ENCODE measurements at regions not wholly inside any gene's neighbourhood (a gene's known extent, or its start where the extent isn't known, plus 50 kb on each side); places are given as distances from the start of the nearest gene placed in this dataset.

DNA sequence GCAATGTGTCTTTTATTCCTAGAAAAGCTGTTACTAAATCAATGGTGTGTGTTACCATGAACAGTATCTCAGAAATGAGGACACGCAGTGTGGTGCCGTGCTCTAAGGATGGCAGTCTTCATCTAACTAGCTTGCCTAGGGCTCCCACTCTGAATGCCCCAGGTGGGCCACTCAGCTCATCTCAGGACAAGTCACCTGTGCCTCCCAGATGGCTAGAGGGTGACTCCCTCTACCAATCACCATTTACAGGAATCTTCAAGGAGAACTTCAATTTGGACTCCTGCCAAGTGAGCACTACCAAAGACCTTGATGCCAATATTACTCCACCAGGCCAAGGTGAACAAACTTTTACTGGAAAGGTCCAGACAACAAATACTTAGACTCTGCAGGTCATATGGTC, 202.8 kb upstream of the FOXQ1 start:
- H3K4me3 ChIP-seq (ENCODE audit: low read depth in 1 of 2, low read length in 2 of 2) = no peak overlapping the region
- H3K27ac ChIP-seq (ENCODE audit: low read length) = no peak overlapping the region
- no peaks in the 10 kb centered on the region for H3K9me3 ChIP-seq (ENCODE audit: control insufficient read depth in 1 of 2, low read length in 2 of 2)
- H3K4me1 ChIP-seq (ENCODE audit: control insufficient read depth in 1 of 2, insufficient read depth in 2 of 2, low read length in 2 of 2) = no peaks in the 10 kb centered on the region
- H3K36me3 ChIP-seq (ENCODE audit: control insufficient read depth in 1 of 2, insufficient read depth in 2 of 2, low read length in 2 of 2) = no peaks in the 10 kb centered on the region
- H3K27me3 ChIP-seq (ENCODE audit: low read depth, low read length) = no peaks in the 10 kb centered on the region

DNA sequence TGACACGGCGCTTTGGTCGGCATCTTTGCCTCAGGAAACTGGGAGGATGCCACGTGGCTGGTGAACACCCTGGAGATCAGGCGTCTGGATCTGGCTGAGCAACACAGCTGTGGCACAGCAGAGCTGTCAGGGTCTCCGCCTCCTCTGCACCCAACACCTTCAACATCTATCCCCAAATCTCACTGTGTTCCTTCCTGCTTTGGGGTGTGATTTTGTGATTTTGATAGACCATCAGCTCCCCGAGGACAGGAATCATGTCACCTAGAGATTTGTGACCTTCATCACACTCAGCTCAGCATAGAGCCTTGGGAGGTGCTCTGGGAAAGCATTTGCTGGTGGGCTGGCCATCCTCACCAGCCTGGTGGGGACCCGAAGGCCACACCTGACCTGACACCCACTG, 203.7 kb upstream of the FOXQ1 start:
- Histone ChIP-seq H3K9me3 (ENCODE audit: control insufficient read depth in 1 of 2, low read length in 2 of 2) (no peaks in the 10 kb centered on the region), H3K4me1 (ENCODE audit: control insufficient read depth in 1 of 2, insufficient read depth in 2 of 2, low read length in 2 of 2) (no peaks in the 10 kb centered on the region), H3K4me3 (ENCODE audit: low read depth in 1 of 2, low read length in 2 of 2) (no peak overlapping the region), H3K36me3 (ENCODE audit: control insufficient read depth in 1 of 2, insufficient read depth in 2 of 2, low read length in 2 of 2) (no peaks in the 10 kb centered on the region), H3K27ac (ENCODE audit: low read length) (no peak overlapping the region), H3K27me3 (ENCODE audit: low read depth, low read length) (no peaks in the 10 kb centered on the region)

DNA sequence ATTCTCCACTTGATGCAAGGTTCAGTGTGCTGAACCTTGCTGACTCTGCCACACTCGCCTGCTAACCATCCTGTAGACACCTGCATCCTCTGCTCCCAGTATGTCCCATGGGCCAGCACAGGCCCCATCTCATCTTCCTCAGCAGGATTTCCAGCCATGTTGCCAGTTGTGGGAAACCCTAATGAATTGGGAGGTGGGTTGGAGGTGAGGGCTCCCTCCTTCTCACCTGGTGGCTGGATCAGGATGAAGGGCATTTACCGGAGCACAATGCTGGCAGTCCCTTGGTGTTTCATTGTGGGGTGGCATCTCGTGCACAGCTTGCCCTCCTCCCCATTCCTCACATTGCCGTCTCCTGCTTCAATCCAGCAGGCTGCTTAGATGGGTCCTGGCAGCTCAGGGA, 204.3 kb upstream of the FOXQ1 start:
- H3K4me3 ChIP-seq (ENCODE audit: low read depth in 1 of 2, low read length in 2 of 2) = no peak overlapping the region
- H3K36me3 ChIP-seq (ENCODE audit: control insufficient read depth in 1 of 2, insufficient read depth in 2 of 2, low read length in 2 of 2) = no peaks in the 10 kb centered on the region
- H3K27me3 ChIP-seq (ENCODE audit: low read depth, low read length) = no peaks in the 10 kb centered on the region
- H3K4me1 ChIP-seq (ENCODE audit: control insufficient read depth in 1 of 2, insufficient read depth in 2 of 2, low read length in 2 of 2) = no peaks in the 10 kb centered on the region
- H3K9me3 ChIP-seq (ENCODE audit: control insufficient read depth in 1 of 2, low read length in 2 of 2) = no peaks in the 10 kb centered on the region
- no peak overlapping the region for H3K27ac ChIP-seq (ENCODE audit: low read length)

DNA sequence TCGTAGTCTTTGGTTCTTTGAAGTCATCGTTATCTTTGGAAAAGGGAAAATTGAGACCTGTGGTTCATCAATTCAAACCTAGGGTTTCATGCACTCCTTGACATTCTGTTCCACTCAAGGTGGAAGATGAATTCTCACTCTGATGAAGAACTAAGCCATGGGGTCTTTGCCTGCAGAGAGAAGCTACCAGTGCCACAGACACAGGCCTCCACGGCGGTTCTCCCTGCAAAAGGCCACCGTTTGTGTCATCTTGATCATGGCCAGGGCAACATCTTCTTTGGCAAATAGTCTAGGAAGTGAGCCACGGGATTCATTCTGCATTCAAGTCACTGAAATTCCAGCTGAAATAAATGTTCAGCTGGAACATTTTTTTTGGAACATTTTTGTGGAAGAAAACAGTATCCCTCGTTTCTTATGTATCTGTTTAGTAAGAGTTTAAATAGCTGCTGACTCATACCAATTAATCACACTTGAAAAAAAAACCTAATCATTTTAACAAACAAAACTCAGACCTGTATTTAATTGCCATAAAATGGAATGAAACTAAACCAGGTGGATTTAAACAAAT, 206.0 kb upstream of the FOXQ1 start:
- H3K36me3 ChIP-seq (ENCODE audit: control insufficient read depth in 1 of 2, insufficient read depth in 2 of 2, low read length in 2 of 2) = no peaks in the 10 kb centered on the region
- no peak overlapping the region for H3K27ac ChIP-seq (ENCODE audit: low read length)
- no peaks in the 10 kb centered on the region for H3K27me3 ChIP-seq (ENCODE audit: low read depth, low read length)
- no peaks in the 10 kb centered on the region for H3K4me1 ChIP-seq (ENCODE audit: control insufficient read depth in 1 of 2, insufficient read depth in 2 of 2, low read length in 2 of 2)
- no peaks in the 10 kb centered on the region for H3K9me3 ChIP-seq (ENCODE audit: control insufficient read depth in 1 of 2, low read length in 2 of 2)
- H3K4me3 ChIP-seq (ENCODE audit: low read depth in 1 of 2, low read length in 2 of 2) = no peak overlapping the region

DNA sequence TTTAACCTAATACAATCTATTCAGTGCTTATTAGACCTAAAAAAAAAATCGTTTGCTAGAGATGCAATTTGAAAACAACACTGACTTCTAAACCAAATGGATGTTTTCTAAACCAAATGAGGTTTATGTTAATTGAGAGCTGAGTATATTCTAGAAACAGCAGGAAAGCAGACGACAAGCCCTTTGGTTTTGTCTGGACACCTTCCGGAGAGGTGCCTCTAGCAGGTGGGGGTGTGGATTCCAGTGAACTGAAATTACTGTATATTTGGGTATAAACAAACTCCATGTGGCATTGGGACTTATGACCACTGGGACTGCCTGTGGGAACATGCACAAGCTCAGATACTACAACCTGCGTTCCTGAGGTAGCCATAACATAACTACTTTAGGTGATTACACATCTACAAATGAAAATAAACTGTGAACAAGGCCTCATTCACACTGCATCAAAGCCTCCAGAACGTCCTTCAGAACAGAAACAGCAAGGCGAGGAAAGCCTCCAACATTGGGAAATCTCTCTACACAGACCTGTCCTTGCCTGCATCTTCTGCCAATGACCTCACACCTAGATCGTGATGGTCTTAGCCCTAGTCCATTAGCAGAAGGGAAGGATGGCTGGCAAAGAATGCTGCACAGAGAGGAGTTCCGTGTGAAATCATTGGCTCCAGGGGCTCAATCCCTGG, 206.8 kb upstream of the FOXQ1 start:
- Histone ChIP-seq H3K9me3 (ENCODE audit: control insufficient read depth in 1 of 2, low read length in 2 of 2) (no peaks in the 10 kb centered on the region), H3K36me3 (ENCODE audit: control insufficient read depth in 1 of 2, insufficient read depth in 2 of 2, low read length in 2 of 2) (no peaks in the 10 kb centered on the region), H3K4me1 (ENCODE audit: control insufficient read depth in 1 of 2, insufficient read depth in 2 of 2, low read length in 2 of 2) (no peaks in the 10 kb centered on the region), H3K27ac (ENCODE audit: low read length) (no peak overlapping the region), H3K4me3 (ENCODE audit: low read depth in 1 of 2, low read length in 2 of 2) (no peak overlapping the region), H3K27me3 (ENCODE audit: low read depth, low read length) (no peaks in the 10 kb centered on the region)

DNA sequence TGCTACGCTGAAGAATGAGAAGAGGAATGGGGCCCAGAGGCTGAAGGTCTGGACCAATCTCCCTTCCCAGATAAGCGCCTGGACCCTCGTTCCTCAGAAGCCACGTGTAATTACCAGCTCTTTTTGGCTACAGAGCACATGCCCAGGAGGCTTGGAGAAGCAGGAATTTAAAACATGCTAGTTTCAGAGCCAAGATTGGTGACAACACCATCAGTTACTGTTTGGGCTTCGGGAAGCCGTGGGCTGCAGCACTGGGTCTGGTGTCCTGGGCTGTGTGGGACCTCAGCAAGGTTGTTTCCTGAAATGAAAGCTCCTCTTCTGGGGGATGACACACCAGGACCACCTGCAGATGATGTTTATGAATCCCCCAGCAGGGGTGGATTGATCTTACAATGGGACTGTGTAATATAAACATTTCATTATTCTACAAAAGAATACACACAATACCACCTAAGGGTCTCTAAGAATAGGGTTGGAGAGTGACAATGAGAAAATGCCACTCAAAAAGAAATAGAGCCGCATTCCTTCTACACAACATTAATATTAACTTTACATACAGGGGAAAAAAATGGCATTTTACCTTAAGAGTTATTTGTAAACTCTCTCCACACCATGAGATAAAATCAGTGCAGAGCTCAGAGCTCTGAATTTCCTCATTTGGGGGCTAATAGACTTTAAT, 207.8 kb upstream of the FOXQ1 start:
- no peak overlapping the region for H3K4me3 ChIP-seq (ENCODE audit: low read depth in 1 of 2, low read length in 2 of 2)
- H3K27ac ChIP-seq (ENCODE audit: low read length) = no peak overlapping the region
- no peaks in the 10 kb centered on the region for H3K9me3 ChIP-seq (ENCODE audit: control insufficient read depth in 1 of 2, low read length in 2 of 2)
- no peaks in the 10 kb centered on the region for H3K36me3 ChIP-seq (ENCODE audit: control insufficient read depth in 1 of 2, insufficient read depth in 2 of 2, low read length in 2 of 2)
- no peaks in the 10 kb centered on the region for H3K4me1 ChIP-seq (ENCODE audit: control insufficient read depth in 1 of 2, insufficient read depth in 2 of 2, low read length in 2 of 2)
- H3K27me3 ChIP-seq (ENCODE audit: low read depth, low read length) = no peaks in the 10 kb centered on the region

DNA sequence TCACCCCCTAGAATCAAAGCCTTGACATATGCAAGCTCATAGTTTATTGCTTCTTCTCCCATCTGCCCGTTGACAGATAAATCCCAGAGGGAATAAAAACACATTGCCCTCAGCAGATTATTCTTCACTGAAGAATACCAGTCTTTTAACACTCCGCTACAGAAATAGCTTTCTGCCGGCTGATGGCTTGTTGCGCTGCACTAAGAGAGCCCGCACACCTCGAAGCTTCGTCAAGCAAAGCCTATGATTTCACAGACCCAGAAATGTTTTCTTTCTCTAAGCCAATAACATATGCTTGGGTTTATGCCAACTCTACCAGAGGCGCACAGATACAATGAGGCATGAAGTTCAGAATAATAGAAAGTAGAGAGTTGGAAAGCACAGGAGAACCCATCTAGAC, 208.9 kb upstream of the FOXQ1 start:
- H3K27ac ChIP-seq (ENCODE audit: low read length) = no peak overlapping the region
- no peaks in the 10 kb centered on the region for H3K4me1 ChIP-seq (ENCODE audit: control insufficient read depth in 1 of 2, insufficient read depth in 2 of 2, low read length in 2 of 2)

DNA sequence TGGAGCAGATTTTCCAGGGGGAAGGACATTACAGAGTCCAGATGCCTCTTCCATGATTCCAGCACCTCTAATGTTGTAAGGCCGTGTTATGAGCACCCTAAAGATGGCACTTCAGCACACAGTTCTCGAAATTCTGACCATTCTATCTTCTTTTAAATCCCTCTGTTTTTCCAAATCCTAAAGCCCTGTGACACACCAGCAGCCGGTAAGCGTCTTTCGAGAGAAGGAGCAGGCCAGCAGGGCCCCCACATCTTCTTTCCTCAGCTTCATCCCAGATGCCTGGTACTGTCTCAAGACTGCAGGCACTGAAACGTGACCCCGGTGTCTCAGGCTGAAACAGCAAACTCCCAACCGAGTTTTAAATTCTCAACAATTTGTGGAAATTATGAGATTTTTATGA, 211.6 kb upstream of the FOXQ1 start:
- no peaks in the 10 kb centered on the region for H3K9me3 ChIP-seq (ENCODE audit: control insufficient read depth in 1 of 2, low read length in 2 of 2)
- H3K36me3 ChIP-seq (ENCODE audit: control insufficient read depth in 1 of 2, insufficient read depth in 2 of 2, low read length in 2 of 2) = no peaks in the 10 kb centered on the region
- H3K27ac ChIP-seq (ENCODE audit: low read length) = no peak overlapping the region
- no peak overlapping the region for H3K4me3 ChIP-seq (ENCODE audit: low read depth in 1 of 2, low read length in 2 of 2)
- no peaks in the 10 kb centered on the region for H3K4me1 ChIP-seq (ENCODE audit: control insufficient read depth in 1 of 2, insufficient read depth in 2 of 2, low read length in 2 of 2)
- no peaks in the 10 kb centered on the region for H3K27me3 ChIP-seq (ENCODE audit: low read depth, low read length)

More for the DNA sequence above, 208.9 kb upstream of the FOXQ1 start:
- Histone ChIP-seq H3K36me3 (ENCODE audit: control insufficient read depth in 1 of 2, insufficient read depth in 2 of 2, low read length in 2 of 2) (no peaks in the 10 kb centered on the region), H3K27me3 (ENCODE audit: low read depth, low read length) (no peaks in the 10 kb centered on the region), H3K9me3 (ENCODE audit: control insufficient read depth in 1 of 2, low read length in 2 of 2) (no peaks in the 10 kb centered on the region), H3K4me3 (ENCODE audit: low read depth in 1 of 2, low read length in 2 of 2) (no peak overlapping the region)

DNA sequence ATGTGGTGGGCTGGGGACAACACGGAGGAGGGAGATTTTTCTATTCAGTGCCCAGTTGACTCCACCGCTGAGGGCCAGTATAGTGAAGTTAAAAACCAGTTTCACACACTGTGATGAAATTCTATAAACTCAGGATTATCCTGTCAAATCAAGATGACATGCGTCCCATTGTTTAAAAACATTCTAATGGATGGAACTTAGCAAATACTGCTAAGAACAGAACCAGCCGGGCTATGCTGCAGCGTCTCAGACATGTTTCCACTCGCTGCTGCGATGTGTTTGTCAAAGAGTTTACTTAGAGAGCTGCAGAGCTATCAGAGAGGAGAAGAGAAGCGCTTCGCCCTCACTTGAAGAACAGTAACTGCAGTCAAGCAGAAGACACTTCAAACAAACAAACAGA, 212.6 kb upstream of the FOXQ1 start:
- no peak overlapping the region for H3K4me3 ChIP-seq (ENCODE audit: low read depth in 1 of 2, low read length in 2 of 2)
- peaks cover 0 to under 1% of the 10 kb centered on the region in 2 donors for H3K4me1 ChIP-seq (ENCODE audit: control insufficient read depth in 1 of 2, insufficient read depth in 2 of 2, low read length in 2 of 2)
- H3K27ac ChIP-seq (ENCODE audit: low read length) = no peak overlapping the region

DNA sequence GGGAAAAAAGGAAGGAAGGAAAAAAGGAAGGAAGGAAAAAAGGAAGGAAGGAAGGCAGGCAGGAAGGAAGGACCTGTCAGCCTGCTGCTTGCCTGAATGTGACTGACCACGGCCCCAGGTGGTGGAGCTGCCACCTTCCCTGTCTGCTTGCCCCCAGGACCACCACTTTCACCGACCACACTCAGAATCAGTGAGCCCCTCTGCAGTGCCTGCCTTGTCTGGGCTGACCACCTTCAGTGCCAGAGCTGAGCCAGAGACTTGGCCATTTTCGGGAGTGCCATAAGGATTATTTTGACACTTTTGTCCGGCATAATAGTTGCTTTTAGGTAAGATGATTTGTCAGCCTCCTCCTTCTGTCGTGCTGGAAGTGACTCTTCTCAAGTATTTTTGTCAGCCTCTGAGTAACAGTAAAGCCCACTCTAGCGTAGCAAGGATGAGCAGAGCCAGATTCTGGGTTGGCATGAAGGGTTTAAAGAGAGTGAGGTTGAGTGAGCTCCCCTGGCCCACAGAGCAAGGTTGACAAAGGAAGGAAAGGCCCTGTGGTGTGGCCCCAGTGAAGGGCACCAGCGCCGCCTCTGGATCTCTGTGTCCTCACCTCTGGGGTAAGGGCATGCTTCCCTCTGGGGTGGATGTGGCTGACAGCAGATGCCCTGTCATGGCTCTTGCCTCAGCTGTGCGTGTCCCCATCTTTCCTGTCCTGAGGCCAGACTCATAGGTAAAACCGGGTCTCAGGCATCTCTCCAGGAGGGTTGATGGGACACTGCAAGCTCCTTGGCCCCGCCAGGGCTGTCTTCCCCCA, 214.7 kb upstream of the FOXQ1 start:
- Histone ChIP-seq H3K4me1 (ENCODE audit: control insufficient read depth in 1 of 2, insufficient read depth in 2 of 2, low read length in 2 of 2) (peaks cover 0 to 4% of the 10 kb centered on the region in 2 donors), H3K9me3 (ENCODE audit: control insufficient read depth in 1 of 2, low read length in 2 of 2) (no peaks in the 10 kb centered on the region), H3K36me3 (ENCODE audit: control insufficient read depth in 1 of 2, insufficient read depth in 2 of 2, low read length in 2 of 2) (no peaks in the 10 kb centered on the region), H3K4me3 (ENCODE audit: low read depth in 1 of 2, low read length in 2 of 2) (no peak overlapping the region), H3K27me3 (ENCODE audit: low read depth, low read length) (no peaks in the 10 kb centered on the region), H3K27ac (ENCODE audit: low read length) (no peak overlapping the region)

More for the DNA sequence above, 212.6 kb upstream of the FOXQ1 start:
- H3K36me3 ChIP-seq (ENCODE audit: control insufficient read depth in 1 of 2, insufficient read depth in 2 of 2, low read length in 2 of 2) = no peaks in the 10 kb centered on the region
- no peaks in the 10 kb centered on the region for H3K27me3 ChIP-seq (ENCODE audit: low read depth, low read length)
- H3K9me3 ChIP-seq (ENCODE audit: control insufficient read depth in 1 of 2, low read length in 2 of 2) = no peaks in the 10 kb centered on the region

DNA sequence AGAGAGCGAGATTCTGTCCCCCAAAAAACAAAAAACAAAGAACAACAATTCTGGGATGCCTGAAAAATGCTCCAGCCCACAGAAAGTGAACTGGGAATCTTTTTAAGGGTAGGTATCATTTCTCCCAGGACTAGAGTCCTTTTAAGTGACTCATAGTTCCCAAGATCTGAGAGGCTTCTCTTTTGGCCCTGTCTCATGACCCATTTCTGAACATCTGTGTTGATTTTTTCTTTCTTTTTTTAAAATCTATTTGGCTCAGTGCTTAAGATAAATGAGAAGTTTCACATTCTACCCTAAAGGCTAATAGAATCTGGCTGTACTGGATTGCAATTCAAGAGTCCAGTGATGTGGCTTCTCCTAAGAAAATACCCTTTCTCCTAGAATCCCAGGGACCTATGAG, 217.6 kb upstream of the FOXQ1 start:
- Histone ChIP-seq H3K27ac (ENCODE audit: low read length) (no peak overlapping the region), H3K4me1 (ENCODE audit: control insufficient read depth in 1 of 2, insufficient read depth in 2 of 2, low read length in 2 of 2) (peaks cover 0 to 4% of the 10 kb centered on the region in 2 donors)

More for the DNA sequence above, 217.6 kb upstream of the FOXQ1 start:
- Histone ChIP-seq H3K9me3 (ENCODE audit: control insufficient read depth in 1 of 2, low read length in 2 of 2) (no peaks in the 10 kb centered on the region), H3K36me3 (ENCODE audit: control insufficient read depth in 1 of 2, insufficient read depth in 2 of 2, low read length in 2 of 2) (no peaks in the 10 kb centered on the region), H3K4me3 (ENCODE audit: low read depth in 1 of 2, low read length in 2 of 2) (no peak overlapping the region), H3K27me3 (ENCODE audit: low read depth, low read length) (no peaks in the 10 kb centered on the region)

Data from muscle layer of duodenum (tissue), 2 donors.